Left ventricle myocardium inferior (tissue), 1 donor: ENCODE measurements at regions not wholly inside any gene's neighbourhood (a gene's known extent, or its start where the extent isn't known, plus 50 kb on each side); places are given as distances from the start of the nearest gene placed in this dataset.

ENCODE experiments used
- DNase-seq: peaks from one replicate; pipeline ENCODE4 v3.0.0-alpha.2; 2020
- H3K27ac ChIP-seq: fragments of 200-600 bp; replicated peaks from 2 replicates; pipeline ENCODE4 v1.8.0; 2021
- H3K27me3 ChIP-seq: fragments of 200-600 bp; 2 replicates; pipeline ENCODE4 v1.8.0; 2021; ENCODE audit warnings: low read depth
- H3K36me3 ChIP-seq: fragments of 200-600 bp; 2 replicates; pipeline ENCODE4 v1.8.0; 2021
- H3K4me1 ChIP-seq: fragments of 200-600 bp; 2 replicates; pipeline ENCODE4 v1.8.0; 2021
- H3K4me3 ChIP-seq: fragments of 200-600 bp; 2 replicates; pipeline ENCODE4 v1.8.0; 2021; ENCODE audit warnings: mild to moderate bottlenecking, moderate library complexity
- H3K9me3 ChIP-seq: fragments of 200-600 bp; replicated peaks from 2 replicates; pipeline ENCODE4 v1.8.0; 2021
- intact Hi-C: fragments of 100-400 bp; cut with micrococcal nuclease; formaldehyde crosslinking; loops from one replicate; pipeline ENCODE4 v1.11.0; 2022
- TF ChIP-seq, protein P1 (sequence below): fragments of 200-600 bp; IDR thresholded peaks from 2 replicates; pipeline ENCODE4 v1.8.0; 2021; ENCODE audit warnings: antibody characterized with exemption, mild to moderate bottlenecking, borderline replicate concordance
- donor health status: DM: no; HTN: yes; CAD: no; lungs with severe emphysema.

DNA sequence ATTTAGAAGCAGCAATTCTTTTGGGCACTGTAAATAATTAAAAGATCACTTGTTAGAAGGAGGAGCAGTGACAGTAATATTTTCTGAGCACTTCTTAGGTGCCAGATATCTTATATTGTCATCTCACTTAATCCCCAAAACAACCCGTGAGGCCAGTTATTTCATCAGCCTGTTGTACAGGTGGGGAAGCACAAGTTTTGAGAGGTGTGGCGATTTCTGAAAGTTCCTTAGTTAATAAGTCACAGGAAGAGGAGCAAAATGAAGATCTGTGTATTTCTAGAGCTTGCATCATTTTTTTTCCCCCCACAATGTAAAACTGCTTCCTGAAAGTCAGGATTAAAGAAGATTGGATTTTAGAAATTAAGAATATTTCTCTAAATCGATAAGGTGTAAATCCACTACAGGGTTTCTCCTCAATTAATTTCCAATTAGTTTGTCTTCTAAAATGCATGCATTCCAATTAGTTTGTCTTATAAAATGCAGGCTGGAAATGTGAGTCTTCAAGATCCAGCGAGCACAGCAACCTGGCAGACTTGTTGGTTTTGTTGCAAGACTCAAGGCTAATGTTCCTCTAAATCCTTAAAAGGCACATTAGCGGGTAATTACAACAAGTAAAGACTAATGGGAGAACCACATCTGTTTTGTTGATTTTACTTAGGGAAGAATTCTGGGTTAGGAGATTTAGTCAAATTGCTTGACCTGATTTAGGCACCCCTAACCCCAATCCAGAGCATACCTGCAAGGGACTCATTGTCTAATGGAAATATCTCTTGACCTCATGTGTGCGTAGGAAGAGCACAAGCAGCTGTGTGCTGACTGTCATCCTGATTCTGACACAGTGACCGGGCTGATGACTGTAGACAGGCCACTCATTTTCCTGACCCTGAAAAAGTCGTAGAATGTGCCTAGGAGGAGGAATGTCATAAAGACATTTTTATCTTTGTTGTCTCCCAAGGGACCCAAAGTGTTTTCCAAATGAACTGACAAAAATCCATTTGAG is 272.0 kb downstream of the BAMBI start:
- Histone ChIP-seq H3K9me3 (peaks cover 17% of the 10 kb centered on the region), H3K4me1 (peaks cover 15% of the 10 kb centered on the region), H3K27ac (no peak overlapping the region), H3K27me3 (no peaks in the 10 kb centered on the region), H3K4me3 (no peak overlapping the region), H3K36me3 (no peaks in the 10 kb centered on the region)
- TF ChIP-seq, protein P1, sequence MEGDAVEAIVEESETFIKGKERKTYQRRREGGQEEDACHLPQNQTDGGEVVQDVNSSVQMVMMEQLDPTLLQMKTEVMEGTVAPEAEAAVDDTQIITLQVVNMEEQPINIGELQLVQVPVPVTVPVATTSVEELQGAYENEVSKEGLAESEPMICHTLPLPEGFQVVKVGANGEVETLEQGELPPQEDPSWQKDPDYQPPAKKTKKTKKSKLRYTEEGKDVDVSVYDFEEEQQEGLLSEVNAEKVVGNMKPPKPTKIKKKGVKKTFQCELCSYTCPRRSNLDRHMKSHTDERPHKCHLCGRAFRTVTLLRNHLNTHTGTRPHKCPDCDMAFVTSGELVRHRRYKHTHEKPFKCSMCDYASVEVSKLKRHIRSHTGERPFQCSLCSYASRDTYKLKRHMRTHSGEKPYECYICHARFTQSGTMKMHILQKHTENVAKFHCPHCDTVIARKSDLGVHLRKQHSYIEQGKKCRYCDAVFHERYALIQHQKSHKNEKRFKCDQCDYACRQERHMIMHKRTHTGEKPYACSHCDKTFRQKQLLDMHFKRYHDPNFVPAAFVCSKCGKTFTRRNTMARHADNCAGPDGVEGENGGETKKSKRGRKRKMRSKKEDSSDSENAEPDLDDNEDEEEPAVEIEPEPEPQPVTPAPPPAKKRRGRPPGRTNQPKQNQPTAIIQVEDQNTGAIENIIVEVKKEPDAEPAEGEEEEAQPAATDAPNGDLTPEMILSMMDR: no peak
- no peak for DNase-seq
- intact Hi-C loops: no loop called here

DNA sequence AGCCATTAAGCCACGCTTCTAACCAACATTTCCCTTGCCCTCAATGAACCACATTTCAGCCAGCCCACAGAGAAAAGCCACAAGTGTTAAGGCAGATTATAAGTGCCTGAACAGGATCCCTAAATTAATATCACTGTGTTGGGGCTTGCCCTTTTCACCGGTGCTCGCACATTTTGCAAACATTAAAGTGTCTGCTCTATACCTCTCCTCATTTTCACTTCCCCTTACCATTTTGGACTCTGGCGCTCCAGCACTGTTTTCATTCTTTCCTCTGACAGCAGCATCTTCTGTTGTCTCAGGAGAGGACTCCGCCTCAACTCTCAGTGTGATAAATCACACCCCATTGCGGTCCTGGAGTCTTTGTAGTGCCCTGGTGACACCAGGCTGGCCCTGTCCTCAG is 274.2 kb downstream of the BAMBI start:
- Histone ChIP-seq H3K27me3 (no peaks in the 10 kb centered on the region), H3K4me1 (peaks cover 10% of the 10 kb centered on the region), H3K9me3 (peaks cover 5% of the 10 kb centered on the region), H3K4me3 (no peak overlapping the region), H3K27ac (no peak overlapping the region), H3K36me3 (no peaks in the 10 kb centered on the region)
- no peak for DNase-seq
- TF ChIP-seq, protein P1: no peak
- intact Hi-C loops: no loop called here

DNA sequence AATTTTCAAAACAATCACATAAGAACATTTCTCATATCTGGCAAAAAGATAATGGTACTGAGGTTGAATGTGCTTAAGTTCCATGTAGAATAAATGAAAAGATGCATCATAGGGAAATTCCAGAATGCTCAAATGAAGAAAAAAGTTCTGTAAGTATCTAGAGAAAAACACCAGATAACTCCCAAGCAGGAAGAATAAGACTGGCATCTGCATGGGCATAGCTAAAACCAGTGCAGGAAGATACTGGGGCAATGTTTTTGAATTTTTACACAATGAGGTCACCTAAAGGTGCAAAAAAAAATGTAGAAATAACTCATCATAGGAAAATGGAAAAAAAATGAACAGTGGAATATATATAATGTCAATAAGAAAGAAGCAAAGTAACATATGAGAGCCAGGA is 275.2 kb downstream of the BAMBI start:
- H3K36me3 ChIP-seq: no peaks in the 10 kb centered on the region
- H3K9me3 ChIP-seq: peaks cover 8% of the 10 kb centered on the region
- TF ChIP-seq, protein P1: no peak
- no peaks in the 10 kb centered on the region for H3K27me3 ChIP-seq
- no peaks in the 10 kb centered on the region for H3K4me1 ChIP-seq
- no peak for DNase-seq
- no peak overlapping the region for H3K4me3 ChIP-seq
- no peak overlapping the region for H3K27ac ChIP-seq
- intact Hi-C loops: no loop called here

DNA sequence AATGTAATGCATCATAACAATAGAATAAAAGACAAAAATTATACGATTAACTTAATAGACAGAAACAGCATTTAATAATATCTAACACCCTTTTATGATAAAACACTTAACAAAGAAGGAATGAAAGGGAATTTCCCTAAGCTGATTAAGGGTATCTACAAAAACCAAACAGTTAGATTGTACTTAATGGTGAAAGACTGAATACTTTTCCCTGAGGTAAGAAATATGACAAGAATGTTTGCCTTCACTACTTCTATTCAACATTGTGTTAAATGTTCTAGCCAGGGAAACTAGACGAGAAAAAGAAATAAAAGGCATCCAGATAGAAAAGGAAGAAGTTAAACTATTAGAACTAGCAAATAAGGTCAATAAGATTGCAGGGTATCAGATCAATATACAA is 276.9 kb downstream of the BAMBI start:
- H3K4me3 ChIP-seq: no peak overlapping the region
- intact Hi-C loops: no loop called here
- TF ChIP-seq, protein P1: no peak
- no peak for DNase-seq
- H3K27ac ChIP-seq: no peak overlapping the region
- no peaks in the 10 kb centered on the region for H3K4me1 ChIP-seq
- H3K36me3 ChIP-seq: no peaks in the 10 kb centered on the region
- H3K27me3 ChIP-seq: no peaks in the 10 kb centered on the region
- H3K9me3 ChIP-seq: peaks cover 21% of the 10 kb centered on the region

DNA sequence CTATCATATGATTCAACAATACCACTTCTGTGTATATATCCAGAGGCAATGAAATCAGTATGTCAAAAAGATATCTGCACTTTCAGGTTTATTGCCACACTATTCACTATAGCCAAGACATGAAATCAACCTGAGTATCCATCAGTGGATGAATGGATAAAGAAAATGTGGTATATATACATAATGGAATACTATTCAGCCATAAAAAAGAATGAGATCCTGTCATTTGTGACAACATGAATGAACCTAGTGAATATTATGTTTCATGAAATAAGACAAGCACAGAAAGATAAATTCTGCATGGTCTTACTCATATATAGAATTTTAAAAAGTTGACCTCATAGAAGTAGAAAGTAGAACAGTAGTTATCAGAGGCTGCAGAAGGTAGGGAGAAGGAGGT is 281.1 kb downstream of the BAMBI start:
- Histone ChIP-seq H3K27ac (no peak overlapping the region), H3K4me3 (no peak overlapping the region), H3K27me3 (no peaks in the 10 kb centered on the region), H3K9me3 (peaks cover 20% of the 10 kb centered on the region), H3K4me1 (peaks cover 10% of the 10 kb centered on the region), H3K36me3 (no peaks in the 10 kb centered on the region)
- TF ChIP-seq, protein P1: no peak
- intact Hi-C loops: no loop called here
- DNase-seq: no peak
